Psoas muscle (tissue), 7 donors: ENCODE measurements at regions not wholly inside any gene's neighbourhood (a gene's known extent, or its start where the extent isn't known, plus 50 kb on each side); places are given as distances from the start of the nearest gene placed in this dataset.

Experiments used
- ATAC-seq, 4 donors: fragments of 200-7000 bp; cut with Tn5 transposase; one replicate each; pipeline ENCODE4 v1.9.1; 2020; ENCODE audit warnings: moderate library complexity in 3 of 4, mild to moderate bottlenecking in 2 of 4
- DNase-seq, 2 donors: peaks; one replicate each; pipeline ENCODE4 v3.0.0-alpha.2; 2020
- H3K27ac ChIP-seq: fragments of 200-600 bp; one replicate; pipeline ENCODE4 v1.8.0; 2022
- H3K27me3 ChIP-seq, 3 donors: fragments of 200-600 bp in 1 of 3; one replicate each; pipeline versions ENCODE4 v1.6.1 to v1.8.0; 2013 to 2022; ENCODE audit warnings: low read length in 2 of 3, mild to moderate bottlenecking in 2 of 3, moderate library complexity in 1 of 3; ENCODE audit not compliant: insufficient read depth in 3 of 3
- H3K36me3 ChIP-seq, 2 donors: fragments of 200-600 bp in 1 of 2; one replicate each; pipeline versions ENCODE4 v1.6.1 to v1.8.0; 2013 to 2022; ENCODE audit warnings: low read depth in 1 of 2, mild to moderate bottlenecking in 1 of 2, moderate library complexity in 1 of 2; ENCODE audit not compliant: insufficient read depth in 1 of 2
- H3K4me1 ChIP-seq: fragments of 200-600 bp; one replicate; pipeline ENCODE4 v1.8.0; 2022
- H3K4me3 ChIP-seq: fragments of 200-600 bp; one replicate; pipeline ENCODE4 v1.8.0; 2022; ENCODE audit warnings: mild to moderate bottlenecking
- H3K9me3 ChIP-seq: fragments of 200-600 bp; one replicate; pipeline ENCODE4 v1.8.0; 2022
- WGBS, 3 donors: extraction: QIAGEN DNeasy Blood & Tissue Kit; methylation state at CpG; one replicate each; pipeline versions ENCODE4 v1.1.6 to v1.1.7; 2013; 5-methylcytosine and 5-hydroxymethylcytosine counted together
- intact Hi-C, 2 donors: fragments of 100-400 bp; cut with DNase I; formaldehyde crosslinking; loops; one replicate each; pipeline versions ENCODE4 v1.11.0 to v1.14.2; 2022
- TF ChIP-seq, protein P1 (sequence below): fragments of 200-600 bp; IDR thresholded peaks from one replicate; pipeline ENCODE4 v1.8.0; 2022; ENCODE audit warnings: antibody characterized with exemption
- donor health status: healthy with polysubstance abuse.
- donor health status: DM: no; HTN: no; CAD: no; lungs with moderate emphysema.
- donor health status: Bipolar disorder and iron deficiency.
- donor health status: healthy.
- donor health status: DM: yes; HTN: yes; CAD: no.
- donor health status: DM: no; HTN: no; CAD: no.
- donor health status: DM: yes; HTN: yes; CAD: no.

DNA sequence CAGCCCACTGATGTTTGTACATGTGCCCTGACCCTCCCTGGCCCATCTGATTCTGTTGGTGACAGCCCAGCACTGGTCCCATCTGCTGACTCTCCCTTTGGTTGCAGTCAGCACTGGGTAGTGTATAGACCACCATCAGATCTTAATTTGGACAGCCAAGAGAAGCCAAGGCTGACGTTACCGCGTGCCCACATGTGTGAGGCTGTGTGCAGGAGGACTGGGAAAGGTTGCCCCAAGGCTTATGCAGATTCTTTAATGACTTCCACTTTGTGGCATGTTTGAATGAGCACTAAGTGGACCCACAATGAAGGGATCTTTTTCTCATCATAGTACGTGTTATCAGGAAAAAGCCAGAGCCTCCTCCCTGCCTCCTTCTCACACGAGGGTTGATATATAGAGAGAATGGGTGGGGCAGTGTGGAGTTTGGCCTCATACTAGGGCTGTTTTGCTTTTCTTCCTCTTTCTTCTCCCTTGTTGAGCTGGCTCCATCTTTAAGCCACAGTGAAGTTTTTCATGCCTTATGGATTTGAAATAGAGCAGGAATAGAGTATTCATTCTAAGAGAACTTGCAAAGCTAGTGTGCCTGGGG, 93.5 kb downstream of the NAV1 start:
- Histone ChIP-seq H3K9me3 (no peaks in the 10 kb centered on the region), H3K4me1 (peaks cover 32% of the 10 kb centered on the region), H3K4me3 (no peak overlapping the region), H3K27ac (no peak overlapping the region), H3K27me3 (no peaks in the 10 kb centered on the region), H3K36me3 (peaks cover 0 to 6% of the 10 kb centered on the region in 2 donors)
- DNase-seq (no peak), ATAC-seq (no peak)
- TF ChIP-seq, protein P1, sequence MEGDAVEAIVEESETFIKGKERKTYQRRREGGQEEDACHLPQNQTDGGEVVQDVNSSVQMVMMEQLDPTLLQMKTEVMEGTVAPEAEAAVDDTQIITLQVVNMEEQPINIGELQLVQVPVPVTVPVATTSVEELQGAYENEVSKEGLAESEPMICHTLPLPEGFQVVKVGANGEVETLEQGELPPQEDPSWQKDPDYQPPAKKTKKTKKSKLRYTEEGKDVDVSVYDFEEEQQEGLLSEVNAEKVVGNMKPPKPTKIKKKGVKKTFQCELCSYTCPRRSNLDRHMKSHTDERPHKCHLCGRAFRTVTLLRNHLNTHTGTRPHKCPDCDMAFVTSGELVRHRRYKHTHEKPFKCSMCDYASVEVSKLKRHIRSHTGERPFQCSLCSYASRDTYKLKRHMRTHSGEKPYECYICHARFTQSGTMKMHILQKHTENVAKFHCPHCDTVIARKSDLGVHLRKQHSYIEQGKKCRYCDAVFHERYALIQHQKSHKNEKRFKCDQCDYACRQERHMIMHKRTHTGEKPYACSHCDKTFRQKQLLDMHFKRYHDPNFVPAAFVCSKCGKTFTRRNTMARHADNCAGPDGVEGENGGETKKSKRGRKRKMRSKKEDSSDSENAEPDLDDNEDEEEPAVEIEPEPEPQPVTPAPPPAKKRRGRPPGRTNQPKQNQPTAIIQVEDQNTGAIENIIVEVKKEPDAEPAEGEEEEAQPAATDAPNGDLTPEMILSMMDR, result no peak
- 85 to 89% (median 86%) methylated on average over 5 of the region's 5 CpGs for WGBS, 3 donors
- intact Hi-C loops, result no loop called here

DNA sequence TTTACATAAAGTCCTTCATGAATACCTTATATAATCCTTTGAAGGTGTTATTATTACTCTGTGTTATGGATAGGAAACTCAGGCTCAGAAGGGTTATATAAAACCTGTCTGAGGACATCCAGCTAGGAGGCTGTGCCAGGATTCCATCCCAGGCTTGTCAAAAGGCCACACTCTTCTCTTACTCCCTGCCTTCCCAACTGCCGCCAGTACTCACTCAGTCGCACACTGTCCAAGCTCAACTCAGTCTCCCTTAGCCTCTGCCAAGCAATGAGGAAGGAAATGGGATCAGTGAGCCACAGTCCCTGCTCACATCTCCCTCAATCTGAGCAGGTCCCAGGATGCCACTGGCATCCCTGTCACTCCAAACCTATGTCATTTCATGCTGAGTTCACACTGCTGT, 94.4 kb downstream of the NAV1 start:
- DNase-seq (no peak), ATAC-seq (peak; percentile 43 to 67 (median 66))
- H3K9me3 ChIP-seq, result no peaks in the 10 kb centered on the region
- TF ChIP-seq, protein P1, result no peak
- H3K27ac ChIP-seq, result no peak overlapping the region
- peaks cover 32% of the 10 kb centered on the region for H3K4me1 ChIP-seq
- intact Hi-C loops, result no loop called here
- peaks cover 0 to 6% of the 10 kb centered on the region in 2 donors for H3K36me3 ChIP-seq
- H3K27me3 ChIP-seq, result no peaks in the 10 kb centered on the region
- no peak overlapping the region for H3K4me3 ChIP-seq
- 11 to 15% (median 14%) methylated on average over 2 of the region's 2 CpGs for WGBS, 3 donors

DNA sequence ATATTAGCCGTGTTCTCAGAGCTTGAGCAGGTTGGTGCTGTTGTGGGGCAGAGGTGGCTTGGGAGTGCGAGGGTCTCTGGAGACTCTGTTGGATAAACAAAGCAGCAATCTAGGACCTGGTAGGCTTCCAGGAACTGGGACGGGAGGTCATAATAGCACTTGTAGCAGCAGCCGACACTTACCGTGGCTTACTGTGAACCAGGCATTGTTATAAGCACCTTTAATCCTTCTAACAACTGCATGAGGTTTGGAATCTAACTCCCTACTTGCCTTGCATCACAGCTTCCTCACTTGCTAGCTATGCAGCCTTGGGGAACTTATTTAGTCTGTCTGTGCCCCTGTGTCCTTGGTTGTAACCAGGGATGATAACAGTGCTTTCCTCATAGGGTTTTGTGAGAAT, 94.9 kb downstream of the NAV1 start:
- Histone ChIP-seq H3K27me3 (no peaks in the 10 kb centered on the region), H3K27ac (no peak overlapping the region), H3K9me3 (no peaks in the 10 kb centered on the region), H3K4me3 (no peak overlapping the region), H3K36me3 (peaks cover 0 to 6% of the 10 kb centered on the region in 2 donors), H3K4me1 (peaks cover 32% of the 10 kb centered on the region)
- TF ChIP-seq, protein P1, result no peak
- WGBS, 3 donors, result 14 to 30% (median 17%) methylated on average over 5 of the region's 5 CpGs
- DNase-seq (no peak), ATAC-seq (peak in 3 of 4 donors; percentile 33 to 58 (median 36))
- intact Hi-C loops, result no loop called here

DNA sequence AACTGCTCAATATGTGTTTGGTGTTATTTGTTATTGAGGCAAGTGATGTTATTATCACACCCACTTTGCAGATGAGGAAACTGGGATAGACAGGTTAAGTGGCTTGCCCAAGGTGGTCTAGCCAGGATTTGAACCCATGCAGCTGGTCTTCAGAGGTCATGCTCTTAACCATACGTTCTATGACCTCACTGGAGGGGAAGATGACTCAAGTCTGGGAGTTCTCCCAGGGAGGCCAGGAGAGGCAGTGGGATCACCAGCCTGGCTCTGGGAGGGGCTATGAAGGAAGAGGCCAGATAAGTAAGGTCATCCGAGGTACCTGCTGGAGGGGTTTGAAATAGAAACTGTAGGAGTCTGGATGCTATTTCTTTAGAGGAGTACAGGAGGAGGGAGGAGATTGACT, 95.3 kb downstream of the NAV1 start:
- Histone ChIP-seq H3K36me3 (peaks cover 0 to 5% of the 10 kb centered on the region in 2 donors), H3K27ac (no peak overlapping the region), H3K9me3 (no peaks in the 10 kb centered on the region), H3K4me3 (no peak overlapping the region), H3K27me3 (no peaks in the 10 kb centered on the region), H3K4me1 (peaks cover 29% of the 10 kb centered on the region)
- intact Hi-C loops, result no loop called here
- DNase-seq (no peak), ATAC-seq (no peak)
- 48 to 67% (median 66%) methylated on average over 2 of the region's 2 CpGs for WGBS, 3 donors
- TF ChIP-seq, protein P1, result no peak

DNA sequence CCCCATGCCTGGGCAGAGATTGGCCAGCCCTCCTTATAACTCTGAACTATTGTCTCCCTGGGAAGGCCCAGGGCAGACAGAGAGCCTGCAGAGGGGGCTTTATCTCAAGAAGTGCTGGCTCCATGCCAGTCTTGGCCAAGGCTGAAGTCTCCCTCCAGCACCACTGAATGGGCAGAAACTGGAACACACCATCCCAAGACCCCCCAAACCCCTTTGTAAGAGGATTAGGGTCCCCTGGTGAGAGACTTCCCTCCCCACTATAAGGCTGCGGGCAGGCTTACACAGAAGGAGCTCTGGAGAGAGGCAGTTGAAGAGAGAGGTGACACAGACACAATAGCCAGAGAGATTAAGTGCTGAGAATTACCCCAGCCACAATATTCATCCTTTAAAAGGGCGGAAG, 97.2 kb downstream of the NAV1 start:
- no peak overlapping the region for H3K27ac ChIP-seq
- H3K27me3 ChIP-seq, result no peaks in the 10 kb centered on the region
- H3K4me1 ChIP-seq, result peaks cover 18% of the 10 kb centered on the region
- DNase-seq (no peak), ATAC-seq (no peak)
- 87 to 95% (median 90%) methylated on average over 2 of the region's 2 CpGs for WGBS, 3 donors
- H3K9me3 ChIP-seq, result no peaks in the 10 kb centered on the region
- TF ChIP-seq, protein P1, result no peak
- intact Hi-C loops, result no loop called here
- no peak overlapping the region for H3K4me3 ChIP-seq
- no peaks in the 10 kb centered on the region for H3K36me3 ChIP-seq
